ENCODE measurements at regions not wholly inside any gene's neighbourhood (a gene's known extent, or its start where the extent isn't known, plus 50 kb on each side); places are given as distances from the start of the nearest gene placed in this dataset.

- TF ChIP-seq CTCF (IDR thresholded peaks at IDR 0.05 in 8 of 11, conservative IDR thresholded peaks at IDR 0.05 in 3 of 11) = no peak
- TF ChIP-seq POLR2A (IDR thresholded peaks at IDR 0.05) = no peak
Observed at GRCh38 chr22:47822422-47822821, 1060.0 kb downstream of the TBC1D22A start.

Measured in spleen (tissue), 7 donors.